MM.1S (cell line): ENCODE measurements at regions not wholly inside any gene's neighbourhood (a gene's known extent, or its start where the extent isn't known, plus 50 kb on each side); places are given as distances from the start of the nearest gene placed in this dataset.

Source experiments
- DNase-seq: peaks from one replicate; pipeline ENCODE4 v3.0.0-alpha.2; 2015
- H2AFZ ChIP-seq: fragments of 300-600 bp; sonication (generic); 2 replicates; pipeline ENCODE4 v1.6.0; 2016; ENCODE audit warnings: antibody characterized with exemption, low read length
- H3F3A ChIP-seq: fragments of 300-600 bp; sonication (generic); 2 replicates; pipeline ENCODE4 v1.6.1; 2016; ENCODE audit warnings: mild to moderate bottlenecking, antibody characterized with exemption, low read length, moderate library complexity, mixed read lengths; ENCODE audit not compliant: insufficient read depth
- H3K27ac ChIP-seq: fragments of 300-600 bp; sonication (generic); 2 replicates; pipeline ENCODE4 v1.5.1; 2016; ENCODE audit warnings: mild to moderate bottlenecking, low read length
- H3K27me3 ChIP-seq: fragments of 300-600 bp; sonication (generic); replicated peaks from 2 replicates; pipeline ENCODE4 v1.6.0; 2016; ENCODE audit warnings: low read length; ENCODE audit not compliant: insufficient read depth
- H3K36me3 ChIP-seq: fragments of 300-600 bp; sonication (generic); replicated peaks from 2 replicates; pipeline ENCODE4 v1.6.1; 2016; ENCODE audit warnings: mild to moderate bottlenecking, low read length, mixed read lengths; ENCODE audit not compliant: insufficient read depth
- H3K4me1 ChIP-seq: fragments of 300-600 bp; sonication (generic); 2 replicates; pipeline ENCODE4 v1.6.1; 2016; ENCODE audit warnings: low read length, mixed read lengths
- H3K4me2 ChIP-seq: fragments of 300-600 bp; sonication (generic); 2 replicates; pipeline ENCODE4 v1.6.0; 2016; ENCODE audit warnings: low read depth, low read length
- H3K4me3 ChIP-seq: fragments of 300-600 bp; sonication (generic); 2 replicates; pipeline ENCODE4 v1.5.1; 2016; ENCODE audit warnings: low read length, mixed read lengths
- H3K79me2 ChIP-seq: fragments of 300-600 bp; sonication (generic); 2 replicates; pipeline ENCODE4 v1.6.1; 2016; ENCODE audit warnings: mixed run types, low read length, mixed read lengths
- H3K9ac ChIP-seq: fragments of 300-600 bp; sonication (generic); 2 replicates; pipeline ENCODE4 v1.6.1; 2016; ENCODE audit warnings: low read length, mixed read lengths
- H3K9me2 ChIP-seq: fragments of 300-600 bp; sonication (generic); replicated peaks from 2 replicates; pipeline ENCODE4 v1.6.1; 2016; ENCODE audit warnings: mild to moderate bottlenecking, low read length, mixed read lengths; ENCODE audit not compliant: insufficient read depth
- H3K9me3 ChIP-seq: fragments of 300-600 bp; sonication (generic); replicated peaks from 2 replicates; pipeline ENCODE4 v1.6.1; 2016; ENCODE audit warnings: mild to moderate bottlenecking, low read length, mixed read lengths; ENCODE audit not compliant: insufficient read depth
- H4K20me1 ChIP-seq: fragments of 300-600 bp; sonication (generic); 2 replicates; pipeline ENCODE4 v1.6.1; 2016; ENCODE audit warnings: mild to moderate bottlenecking, low read length, moderate library complexity, mixed read lengths; ENCODE audit not compliant: insufficient read depth
- EZH2 ChIP-seq: fragments of 300-600 bp; sonication (generic); optimal IDR thresholded peaks from 2 replicates; pipeline ENCODE3; 2017; ENCODE audit warnings: low read depth, mild to moderate bottlenecking, antibody characterized with exemption, low read length, mixed read lengths
- EZH2phosphoT487 ChIP-seq: fragments of 300-600 bp; sonication (generic); IDR thresholded peaks from 2 replicates; pipeline ENCODE4 v1.6.1; 2018; ENCODE audit warnings: antibody characterized with exemption, low read length
- TF ChIP-seq, protein P1 (sequence below): fragments of 300-600 bp; sonication (generic); IDR thresholded peaks from 2 replicates; pipeline ENCODE4 v1.5.1; 2016; ENCODE audit warnings: antibody characterized with exemption, low read length, mixed read lengths

DNA sequence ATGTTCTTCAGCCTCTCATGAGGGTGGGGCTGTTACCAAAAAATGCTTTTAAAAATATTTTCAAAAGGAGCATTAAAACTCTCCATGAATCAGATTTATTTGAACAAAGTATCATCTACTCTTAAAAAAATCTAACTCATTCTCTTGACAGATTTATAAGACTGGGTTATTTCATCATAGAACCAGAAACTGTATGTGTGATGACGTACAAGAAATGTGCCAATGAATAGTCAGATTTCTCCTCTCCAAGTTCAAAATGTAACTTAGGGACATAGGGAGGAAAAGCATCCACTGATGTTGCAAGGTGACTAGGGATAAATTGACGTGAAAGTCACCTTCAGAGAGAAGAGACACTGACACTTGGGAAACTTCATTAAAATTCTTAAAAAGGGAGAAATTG is 89.1 kb upstream of the CLNK start:
- H3K4me2 ChIP-seq, result no peak overlapping the region
- H3K79me2 ChIP-seq, result no peaks in the 10 kb centered on the region
- no peak overlapping the region for H3K9ac ChIP-seq
- no peaks in the 10 kb centered on the region for H4K20me1 ChIP-seq
- no peak for DNase-seq
- H3K4me1 ChIP-seq, result no peaks in the 10 kb centered on the region
- no peaks in the 10 kb centered on the region for H3K36me3 ChIP-seq
- no peaks in the 10 kb centered on the region for H3K9me2 ChIP-seq
- H3K27ac ChIP-seq, result no peak overlapping the region
- no peaks in the 10 kb centered on the region for H3K9me3 ChIP-seq
- no peaks in the 10 kb centered on the region for H3F3A ChIP-seq
- no peak overlapping the region for H3K4me3 ChIP-seq
- H2AFZ ChIP-seq, result no peak overlapping the region
- TF ChIP-seq EZH2phosphoT487 (no peak), EZH2 (no peak)
- TF ChIP-seq, protein P1, sequence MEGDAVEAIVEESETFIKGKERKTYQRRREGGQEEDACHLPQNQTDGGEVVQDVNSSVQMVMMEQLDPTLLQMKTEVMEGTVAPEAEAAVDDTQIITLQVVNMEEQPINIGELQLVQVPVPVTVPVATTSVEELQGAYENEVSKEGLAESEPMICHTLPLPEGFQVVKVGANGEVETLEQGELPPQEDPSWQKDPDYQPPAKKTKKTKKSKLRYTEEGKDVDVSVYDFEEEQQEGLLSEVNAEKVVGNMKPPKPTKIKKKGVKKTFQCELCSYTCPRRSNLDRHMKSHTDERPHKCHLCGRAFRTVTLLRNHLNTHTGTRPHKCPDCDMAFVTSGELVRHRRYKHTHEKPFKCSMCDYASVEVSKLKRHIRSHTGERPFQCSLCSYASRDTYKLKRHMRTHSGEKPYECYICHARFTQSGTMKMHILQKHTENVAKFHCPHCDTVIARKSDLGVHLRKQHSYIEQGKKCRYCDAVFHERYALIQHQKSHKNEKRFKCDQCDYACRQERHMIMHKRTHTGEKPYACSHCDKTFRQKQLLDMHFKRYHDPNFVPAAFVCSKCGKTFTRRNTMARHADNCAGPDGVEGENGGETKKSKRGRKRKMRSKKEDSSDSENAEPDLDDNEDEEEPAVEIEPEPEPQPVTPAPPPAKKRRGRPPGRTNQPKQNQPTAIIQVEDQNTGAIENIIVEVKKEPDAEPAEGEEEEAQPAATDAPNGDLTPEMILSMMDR, result no peak
- H3K27me3 ChIP-seq, result no peaks in the 10 kb centered on the region

DNA sequence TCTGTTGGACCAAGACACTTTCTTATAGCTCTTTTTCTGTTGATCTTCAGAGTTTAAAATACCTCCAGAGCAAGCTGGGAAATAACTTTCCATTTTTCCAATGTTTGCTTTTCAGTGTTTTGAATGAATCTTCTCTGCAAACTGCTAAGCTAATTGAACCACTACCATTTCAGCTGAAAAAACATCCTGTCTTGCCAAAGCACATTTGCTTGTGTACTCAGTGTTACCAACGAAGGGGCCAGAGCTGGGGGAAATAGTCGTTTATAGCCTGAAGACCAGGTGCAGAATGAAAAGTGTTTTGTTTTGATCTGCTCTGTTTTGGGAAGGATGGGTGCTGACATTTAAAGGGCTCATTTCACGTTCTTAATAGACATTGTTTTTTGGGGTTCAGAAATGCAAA is 88.4 kb upstream of the CLNK start:
- Histone ChIP-seq H3K27ac (no peak overlapping the region), H3K79me2 (no peaks in the 10 kb centered on the region), H3K4me1 (no peaks in the 10 kb centered on the region), H3K36me3 (no peaks in the 10 kb centered on the region), H2AFZ (no peak overlapping the region), H3K9me2 (no peaks in the 10 kb centered on the region), H3K9ac (no peak overlapping the region), H3F3A (no peaks in the 10 kb centered on the region), H3K9me3 (no peaks in the 10 kb centered on the region), H3K4me2 (no peak overlapping the region), H4K20me1 (no peaks in the 10 kb centered on the region), H3K27me3 (no peaks in the 10 kb centered on the region), H3K4me3 (no peak overlapping the region)
- TF ChIP-seq EZH2phosphoT487, result no peak
- TF ChIP-seq, protein P1, result no peak
- TF ChIP-seq EZH2, result no peak
- no peak for DNase-seq

DNA sequence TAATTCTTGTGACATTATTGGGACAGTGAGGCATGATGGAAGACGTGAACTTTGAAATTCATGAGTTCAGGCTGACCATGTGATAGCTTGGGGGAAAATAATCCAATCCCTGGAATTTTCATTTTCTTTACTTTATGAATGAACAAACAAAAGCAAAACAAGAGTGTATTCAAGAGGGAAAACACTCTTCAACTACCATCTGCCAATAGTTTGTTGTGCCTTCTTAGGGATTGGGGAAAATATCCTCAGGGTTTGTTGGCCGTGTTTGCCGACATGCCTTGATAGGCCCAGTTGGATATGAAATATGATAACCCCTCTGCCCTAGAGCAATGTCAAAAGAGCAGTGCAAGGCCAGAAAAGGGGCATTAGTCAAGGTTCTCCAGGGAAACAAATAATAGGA is 80.8 kb upstream of the CLNK start:
- H3K27ac ChIP-seq, result no peak overlapping the region
- no peaks in the 10 kb centered on the region for H3K27me3 ChIP-seq
- no peak overlapping the region for H2AFZ ChIP-seq
- no peaks in the 10 kb centered on the region for H3K36me3 ChIP-seq
- H3K9me2 ChIP-seq, result no peaks in the 10 kb centered on the region
- no peaks in the 10 kb centered on the region for H3K4me1 ChIP-seq
- no peak for DNase-seq
- TF ChIP-seq, protein P1, result no peak
- no peak for TF ChIP-seq EZH2phosphoT487
- no peak for TF ChIP-seq EZH2
- no peaks in the 10 kb centered on the region for H3K9me3 ChIP-seq
- no peak overlapping the region for H3K4me2 ChIP-seq
- H4K20me1 ChIP-seq, result no peaks in the 10 kb centered on the region
- no peaks in the 10 kb centered on the region for H3K79me2 ChIP-seq
- no peak overlapping the region for H3K9ac ChIP-seq
- no peaks in the 10 kb centered on the region for H3F3A ChIP-seq
- H3K4me3 ChIP-seq, result no peak overlapping the region
